Epithelial cell of proximal tubule (primary cell): ENCODE measurements at regions not wholly inside any gene's neighbourhood (a gene's known extent, or its start where the extent isn't known, plus 50 kb on each side); places are given as distances from the start of the nearest gene placed in this dataset.
A peak's percentile ranks its signal among the peaks of the same experiment; 100 is the strongest.

Experiments used
- DNase-seq: peaks from one replicate; pipeline ENCODE4 v3.0.0-alpha.2; 2011; ENCODE audit warnings: low read depth
- H3K4me3 ChIP-seq: 2 replicates; pipeline ENCODE4 v1.5.1; 2011; ENCODE audit warnings: low read depth, mild to moderate bottlenecking, low read length
- CTCF ChIP-seq: conservative IDR thresholded peaks from 2 replicates; pipeline ENCODE4 v1.5.1; 2012; ENCODE audit warnings: low read depth, mild to moderate bottlenecking, low read length

DNA sequence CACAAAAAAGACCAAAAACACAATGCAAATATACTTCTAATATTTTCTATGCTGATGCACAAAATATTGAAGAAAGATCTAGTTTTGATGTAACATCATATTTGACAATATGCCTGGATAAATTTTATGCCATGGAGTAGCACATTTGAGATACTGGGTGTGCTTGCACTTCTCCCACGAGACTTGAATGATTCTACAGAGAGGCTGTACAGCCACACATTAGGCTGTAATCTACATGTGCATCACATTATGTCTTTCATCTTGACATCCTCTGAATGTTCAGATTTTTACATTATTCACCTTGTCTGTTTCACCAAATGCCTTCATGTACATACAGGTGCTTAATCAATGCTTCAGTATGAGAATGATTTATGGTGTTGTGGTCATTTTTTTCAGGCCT, 756.4 kb upstream of the CDH7 start:
- TF ChIP-seq CTCF = no peak
- DNase-seq = no peak

GRCh38 chr18:64993695-64994094, 757.1 kb upstream of the CDH7 start:
- TF ChIP-seq CTCF = no peak
- DNase-seq = no peak
- no peak overlapping the region for H3K4me3 ChIP-seq

More for the DNA sequence above, 756.4 kb upstream of the CDH7 start:
- H3K4me3 ChIP-seq = no peak overlapping the region

GRCh38 chr18:64992654-64993053, 758.2 kb upstream of the CDH7 start:
- TF ChIP-seq CTCF = no peak
- H3K4me3 ChIP-seq = no peak overlapping the region
- DNase-seq = no peak

- no peak overlapping the region for H3K4me3 ChIP-seq
- DNase-seq = no peak
- no peak for TF ChIP-seq CTCF
Observed at GRCh38 chr18:64991102-64991501, 759.7 kb upstream of the CDH7 start.

DNA sequence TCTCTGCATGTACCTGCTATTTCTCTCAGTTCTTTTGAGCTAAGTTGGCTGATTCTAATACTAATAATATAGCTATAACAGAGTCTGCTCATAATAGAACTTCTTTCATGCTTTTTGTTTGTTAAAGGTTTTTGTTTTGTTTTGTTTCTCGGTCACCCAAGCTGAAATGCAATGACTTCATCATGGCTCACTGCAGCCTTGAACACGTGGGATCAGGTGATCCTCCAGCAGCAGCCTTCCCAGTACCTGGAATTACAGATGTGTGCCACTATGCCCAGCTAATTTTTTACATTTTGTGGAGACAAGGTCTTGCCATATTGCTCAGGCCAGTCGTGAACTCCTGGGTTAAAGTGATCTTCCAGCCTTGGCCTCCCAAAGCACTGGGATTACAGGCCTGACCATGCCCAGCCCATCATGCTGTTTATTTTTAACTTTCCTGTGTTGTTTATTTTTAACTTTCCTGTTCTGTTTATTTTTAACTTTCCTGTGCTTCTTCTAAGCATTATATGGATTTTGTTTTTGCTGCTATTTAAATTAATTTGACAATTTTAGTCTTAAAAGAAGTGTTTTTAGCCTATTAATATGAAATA, 763.8 kb upstream of the CDH7 start:
- no peak overlapping the region for H3K4me3 ChIP-seq
- DNase-seq = peak; percentile 31
- TF ChIP-seq CTCF = no peak

- no peak for TF ChIP-seq CTCF
- no peak overlapping the region for H3K4me3 ChIP-seq
- DNase-seq = no peak
Observed at GRCh38 chr18:64983497-64984238, 767.1 kb upstream of the CDH7 start.

- DNase-seq = no peak
- H3K4me3 ChIP-seq = no peak overlapping the region
- no peak for TF ChIP-seq CTCF
Observed at GRCh38 chr18:64982414-64983055, 768.3 kb upstream of the CDH7 start.
